Transverse colon (tissue), 4 donors: ENCODE measurements at regions not wholly inside any gene's neighbourhood (a gene's known extent, or its start where the extent isn't known, plus 50 kb on each side); places are given as distances from the start of the nearest gene placed in this dataset.

ENCODE experiments used
- POLR2A ChIP-seq: fragments of 450-650 bp; IDR thresholded peaks from one replicate; pipeline ENCODE4 v1.6.1; 2016; ENCODE audit warnings: antibody characterized with exemption, mild to moderate bottlenecking, moderate library complexity
- POLR2AphosphoS5 ChIP-seq, 3 donors: sonication (generic); formaldehyde crosslinking; IDR thresholded peaks; one replicate each; pipeline ENCODE4 v1.6.1; 2016; ENCODE audit warnings: antibody characterized with exemption in 3 of 3
- TF ChIP-seq, protein P1 (sequence below), 5 experiments: fragments of 200-600 bp in 3 of 5; fragments of 450-650 bp in 2 of 5; sonication (generic) in 3 of 5; IDR thresholded peaks; 1 replicate in 2 of 5; 2 replicates in 3 of 5; pipeline ENCODE4 v1.5.1; 2016 to 2017; ENCODE audit warnings: antibody characterized with exemption in 5 of 5, inconsistent platforms in 3 of 5, mild to moderate bottlenecking in 2 of 5, moderate library complexity in 1 of 5

- TF ChIP-seq, protein P1, sequence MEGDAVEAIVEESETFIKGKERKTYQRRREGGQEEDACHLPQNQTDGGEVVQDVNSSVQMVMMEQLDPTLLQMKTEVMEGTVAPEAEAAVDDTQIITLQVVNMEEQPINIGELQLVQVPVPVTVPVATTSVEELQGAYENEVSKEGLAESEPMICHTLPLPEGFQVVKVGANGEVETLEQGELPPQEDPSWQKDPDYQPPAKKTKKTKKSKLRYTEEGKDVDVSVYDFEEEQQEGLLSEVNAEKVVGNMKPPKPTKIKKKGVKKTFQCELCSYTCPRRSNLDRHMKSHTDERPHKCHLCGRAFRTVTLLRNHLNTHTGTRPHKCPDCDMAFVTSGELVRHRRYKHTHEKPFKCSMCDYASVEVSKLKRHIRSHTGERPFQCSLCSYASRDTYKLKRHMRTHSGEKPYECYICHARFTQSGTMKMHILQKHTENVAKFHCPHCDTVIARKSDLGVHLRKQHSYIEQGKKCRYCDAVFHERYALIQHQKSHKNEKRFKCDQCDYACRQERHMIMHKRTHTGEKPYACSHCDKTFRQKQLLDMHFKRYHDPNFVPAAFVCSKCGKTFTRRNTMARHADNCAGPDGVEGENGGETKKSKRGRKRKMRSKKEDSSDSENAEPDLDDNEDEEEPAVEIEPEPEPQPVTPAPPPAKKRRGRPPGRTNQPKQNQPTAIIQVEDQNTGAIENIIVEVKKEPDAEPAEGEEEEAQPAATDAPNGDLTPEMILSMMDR (IDR thresholded peaks at IDR 0.05) = no peak
- no peak for TF ChIP-seq POLR2AphosphoS5 (IDR thresholded peaks at IDR 0.05)
- no peak for TF ChIP-seq POLR2A
These were observed 1634.6 kb upstream of the AGA start for GRCh38 chr4:179076865-179077264.
